Dendritic cell treated with granulocyte-macrophage colony-stimulating factor and Interleukin-4, amounts not matched to agents 40 ng/mL and 50 ng/mL, for 4 days (primary cell): ENCODE measurements at regions not wholly inside any gene's neighbourhood (a gene's known extent, or its start where the extent isn't known, plus 50 kb on each side); places are given as distances from the start of the nearest gene placed in this dataset.
"Not testable (repeated sequence)": the region's sequence is repeated elsewhere in the genome, so short reads cannot be mapped to it uniquely, and the experiment has no call there.

Experiments
- H3K27ac Mint-ChIP-seq: one replicate; pipeline ENCODE4 v1.8.0; 2022; ENCODE audit warnings: mild to moderate bottlenecking, mixed read lengths
- H3K27me3 Mint-ChIP-seq: one replicate; pipeline ENCODE4 v1.8.0; 2022; ENCODE audit warnings: mild to moderate bottlenecking, mixed read lengths
- H3K36me3 Mint-ChIP-seq: one replicate; pipeline ENCODE4 v1.8.0; 2022; ENCODE audit warnings: low read depth, mixed read lengths
- H3K4me1 Mint-ChIP-seq: one replicate; pipeline ENCODE4 v1.8.0; 2022; ENCODE audit warnings: low read depth, mixed read lengths
- H3K4me3 Mint-ChIP-seq: one replicate; pipeline ENCODE4 v1.8.0; 2022; ENCODE audit warnings: mild to moderate bottlenecking, moderate library complexity, mixed read lengths
- H3K9me3 Mint-ChIP-seq: one replicate; pipeline ENCODE4 v1.8.0; 2022; ENCODE audit warnings: mixed read lengths
- intact Hi-C: fragments of 100-400 bp; cut with micrococcal nuclease; formaldehyde crosslinking; loops from one replicate; pipeline ENCODE4 v1.15.0; 2022

- Mint-ChIP-seq H3K27me3 (no peaks in the 10 kb centered on the region), H3K9me3 (peaks cover 22% of the 10 kb centered on the region), H3K36me3 (no peaks in the 10 kb centered on the region), H3K27ac (no peak overlapping the region), H3K4me3 (no peak overlapping the region), H3K4me1 (no peaks in the 10 kb centered on the region)
- intact Hi-C loops: no loop called here
Measured at GRCh38 chr11:29100967-29101366, 915.9 kb downstream of the KCNA4 start.

- H3K9me3 Mint-ChIP-seq: no peaks in the 10 kb centered on the region
- H3K27me3 Mint-ChIP-seq: no peaks in the 10 kb centered on the region
- intact Hi-C loops: no loop called here
- no peaks in the 10 kb centered on the region for H3K36me3 Mint-ChIP-seq
- no peak overlapping the region for H3K4me3 Mint-ChIP-seq
- H3K4me1 Mint-ChIP-seq: no peaks in the 10 kb centered on the region
- H3K27ac Mint-ChIP-seq: no peak overlapping the region
Measured at GRCh38 chr11:29095821-29096220, 921.0 kb downstream of the KCNA4 start.

GRCh38 chr11:29093416-29094120, 923.3 kb downstream of the KCNA4 start:
- no peaks in the 10 kb centered on the region for H3K9me3 Mint-ChIP-seq
- H3K4me3 Mint-ChIP-seq: no peak overlapping the region
- no peaks in the 10 kb centered on the region for H3K27me3 Mint-ChIP-seq
- H3K36me3 Mint-ChIP-seq: no peaks in the 10 kb centered on the region
- no peaks in the 10 kb centered on the region for H3K4me1 Mint-ChIP-seq
- no peak overlapping the region for H3K27ac Mint-ChIP-seq
- intact Hi-C loops: no loop called here

GRCh38 chr11:29087200-29087812, 929.5 kb downstream of the KCNA4 start:
- no peak overlapping the region for H3K27ac Mint-ChIP-seq
- H3K9me3 Mint-ChIP-seq: peaks cover 20% of the 10 kb centered on the region
- intact Hi-C loops: no loop called here
- no peaks in the 10 kb centered on the region for H3K4me1 Mint-ChIP-seq
- no peaks in the 10 kb centered on the region for H3K27me3 Mint-ChIP-seq
- no peak overlapping the region for H3K4me3 Mint-ChIP-seq
- no peaks in the 10 kb centered on the region for H3K36me3 Mint-ChIP-seq

- intact Hi-C loops: no loop called here
- no peaks in the 10 kb centered on the region for H3K27me3 Mint-ChIP-seq
- no peaks in the 10 kb centered on the region for H3K4me1 Mint-ChIP-seq
- no peaks in the 10 kb centered on the region for H3K36me3 Mint-ChIP-seq
- peaks cover 83% of the 10 kb centered on the region for H3K9me3 Mint-ChIP-seq
- H3K4me3 Mint-ChIP-seq: no peak overlapping the region
- no peak overlapping the region for H3K27ac Mint-ChIP-seq
Measured at GRCh38 chr11:29075726-29076125, 941.1 kb downstream of the KCNA4 start.

- H3K4me1 Mint-ChIP-seq: no peaks in the 10 kb centered on the region
- H3K9me3 Mint-ChIP-seq: peaks cover 11% of the 10 kb centered on the region
- H3K36me3 Mint-ChIP-seq: no peaks in the 10 kb centered on the region
- H3K27me3 Mint-ChIP-seq: no peaks in the 10 kb centered on the region
- no peak overlapping the region for H3K4me3 Mint-ChIP-seq
- intact Hi-C loops: no loop called here
- no peak overlapping the region for H3K27ac Mint-ChIP-seq
Measured at GRCh38 chr11:29063630-29064361, 953.0 kb downstream of the KCNA4 start.

GRCh38 chr11:29061452-29061851, 953.3 kb downstream of the METTL15 start:
- Mint-ChIP-seq H3K27me3 (no peaks in the 10 kb centered on the region), H3K9me3 (peaks cover 19% of the 10 kb centered on the region), H3K36me3 (no peaks in the 10 kb centered on the region), H3K27ac (no peak overlapping the region), H3K4me1 (no peaks in the 10 kb centered on the region), H3K4me3 (no peak overlapping the region)
- intact Hi-C loops: no loop called here

GRCh38 chr11:29056487-29056886, 948.3 kb downstream of the METTL15 start:
- not testable (repeated sequence) for H3K4me3 Mint-ChIP-seq, H3K27me3 Mint-ChIP-seq, H3K4me1 Mint-ChIP-seq

GRCh38 chr11:29051935-29052334, 943.7 kb downstream of the METTL15 start:
- Mint-ChIP-seq H3K9me3 (peaks cover 50% of the 10 kb centered on the region), H3K4me1 (no peaks in the 10 kb centered on the region), H3K27ac (no peak overlapping the region)

More at GRCh38 chr11:29056487-29056886, 948.3 kb downstream of the METTL15 start:
- peaks cover 38% of the 10 kb centered on the region for H3K9me3 Mint-ChIP-seq
- H3K36me3 Mint-ChIP-seq, intact Hi-C loops, H3K27ac Mint-ChIP-seq: not testable (repeated sequence)

GRCh38 chr11:29050962-29051361, 942.8 kb downstream of the METTL15 start:
- intact Hi-C loops, H3K4me3 Mint-ChIP-seq, H3K27ac Mint-ChIP-seq, H3K36me3 Mint-ChIP-seq, H3K27me3 Mint-ChIP-seq, H3K4me1 Mint-ChIP-seq: not testable (repeated sequence)
- H3K9me3 Mint-ChIP-seq: peaks cover 41% of the 10 kb centered on the region

More at GRCh38 chr11:29051935-29052334, 943.7 kb downstream of the METTL15 start:
- Mint-ChIP-seq H3K27me3 (no peaks in the 10 kb centered on the region), H3K4me3 (no peak overlapping the region), H3K36me3 (no peaks in the 10 kb centered on the region)
- intact Hi-C loops: no loop called here

GRCh38 chr11:29040489-29040888, 932.3 kb downstream of the METTL15 start:
- Mint-ChIP-seq H3K4me1 (no peaks in the 10 kb centered on the region), H3K9me3 (peaks cover 25% of the 10 kb centered on the region), H3K27ac (no peak overlapping the region), H3K4me3 (no peak overlapping the region), H3K36me3 (no peaks in the 10 kb centered on the region), H3K27me3 (no peaks in the 10 kb centered on the region)
- intact Hi-C loops: no loop called here

- intact Hi-C loops: no loop called here
- no peaks in the 10 kb centered on the region for H3K4me1 Mint-ChIP-seq
- H3K9me3 Mint-ChIP-seq: peaks cover 26% of the 10 kb centered on the region
- no peaks in the 10 kb centered on the region for H3K36me3 Mint-ChIP-seq
- H3K27me3 Mint-ChIP-seq: no peaks in the 10 kb centered on the region
- H3K27ac Mint-ChIP-seq: no peak overlapping the region
- H3K4me3 Mint-ChIP-seq: no peak overlapping the region
Measured at GRCh38 chr11:29032384-29033149, 924.4 kb downstream of the METTL15 start.

GRCh38 chr11:29029452-29029851, 921.3 kb downstream of the METTL15 start:
- no peak overlapping the region for H3K27ac Mint-ChIP-seq
- H3K4me3 Mint-ChIP-seq: no peak overlapping the region
- intact Hi-C loops: no loop called here
- no peaks in the 10 kb centered on the region for H3K27me3 Mint-ChIP-seq
- no peaks in the 10 kb centered on the region for H3K4me1 Mint-ChIP-seq
- no peaks in the 10 kb centered on the region for H3K36me3 Mint-ChIP-seq
- H3K9me3 Mint-ChIP-seq: peaks cover 53% of the 10 kb centered on the region

GRCh38 chr11:29027436-29027835, 919.2 kb downstream of the METTL15 start:
- Mint-ChIP-seq H3K4me3 (no peak overlapping the region), H3K36me3 (no peaks in the 10 kb centered on the region), H3K4me1 (no peaks in the 10 kb centered on the region), H3K27me3 (no peaks in the 10 kb centered on the region), H3K27ac (no peak overlapping the region), H3K9me3 (peaks cover 46% of the 10 kb centered on the region)
- intact Hi-C loops: no loop called here
